DMS79 treated with DMSO at 0.1 percent for 48 hours (cell line): ENCODE measurements at regions not wholly inside any gene's neighbourhood (a gene's known extent, or its start where the extent isn't known, plus 50 kb on each side); places are given as distances from the start of the nearest gene placed in this dataset.
"Not testable (repeated sequence)": the region's sequence is repeated elsewhere in the genome, so short reads cannot be mapped to it uniquely, and the experiment has no call there.

Source experiments
- DNase-seq: peaks from one replicate; lab custom pipeline; 2025; lab: John Stamatoyannopoulos, UW

GRCh38 chr3:36077320-36077719, 303.0 kb upstream of the STAC start:
- DNase-seq, result no peak

- DNase-seq, result not testable (repeated sequence)
These were observed 297.3 kb upstream of the STAC start for GRCh38 chr3:36082958-36083357.

- no peak for DNase-seq
These were observed 285.1 kb upstream of the STAC start for GRCh38 chr3:36095238-36095637.

- no peak for DNase-seq
These were observed 283.1 kb upstream of the STAC start for GRCh38 chr3:36097209-36097608.

- no peak for DNase-seq
These were observed 266.0 kb upstream of the STAC start for GRCh38 chr3:36114353-36114752.

- no peak for DNase-seq
These were observed 256.0 kb upstream of the STAC start for GRCh38 chr3:36124118-36124796.

GRCh38 chr3:36132214-36132613, 248.1 kb upstream of the STAC start:
- no peak for DNase-seq

GRCh38 chr3:36135863-36136262, 244.4 kb upstream of the STAC start:
- DNase-seq, result no peak

- DNase-seq, result no peak
These were observed 237.6 kb upstream of the STAC start for GRCh38 chr3:36142746-36143145.

- no peak for DNase-seq
These were observed 233.9 kb upstream of the STAC start for GRCh38 chr3:36146404-36146803.

- DNase-seq, result no peak
These were observed 232.3 kb upstream of the STAC start for GRCh38 chr3:36147934-36148558.

GRCh38 chr3:36149447-36149865, 230.8 kb upstream of the STAC start:
- no peak for DNase-seq

GRCh38 chr3:36155515-36155914, 224.8 kb upstream of the STAC start:
- DNase-seq, result no peak

GRCh38 chr3:36164400-36164799, 215.9 kb upstream of the STAC start:
- DNase-seq, result no peak

GRCh38 chr3:36165509-36166290, 214.6 kb upstream of the STAC start:
- no peak for DNase-seq

- DNase-seq, result no peak
These were observed 213.8 kb upstream of the STAC start for GRCh38 chr3:36166477-36166876.

- DNase-seq, result peak; percentile 27
These were observed 207.6 kb upstream of the STAC start for GRCh38 chr3:36172699-36173098.

- DNase-seq, result peak; percentile 75
These were observed 205.0 kb upstream of the STAC start for GRCh38 chr3:36175113-36175812.

GRCh38 chr3:36175916-36176461, 204.3 kb upstream of the STAC start:
- no peak for DNase-seq

- no peak for DNase-seq
These were observed 202.3 kb upstream of the STAC start for GRCh38 chr3:36178018-36178417.

- DNase-seq, result no peak
These were observed 198.3 kb upstream of the STAC start for GRCh38 chr3:36182024-36182423.

GRCh38 chr3:36187197-36187596, 193.1 kb upstream of the STAC start:
- not testable (repeated sequence) for DNase-seq
